ENCODE measurements at regions not wholly inside any gene's neighbourhood (a gene's known extent, or its start where the extent isn't known, plus 50 kb on each side); places are given as distances from the start of the nearest gene placed in this dataset.
A peak's percentile ranks its signal among the peaks of the same experiment; 100 is the strongest.

- DNase-seq (ENCODE audit: low spot score) (no peak), FAIRE-seq (no peak)
Measured at GRCh38 chr3:59308684-59309083, 258.9 kb upstream of the CFAP20DC start.

- no peak for DNase-seq (ENCODE audit: low spot score)
- no peak for FAIRE-seq
Measured at GRCh38 chr3:59308001-59308400, 258.2 kb upstream of the CFAP20DC start.

- FAIRE-seq (no peak), DNase-seq (ENCODE audit: low spot score) (no peak)
Measured at GRCh38 chr3:59306436-59306835, 256.6 kb upstream of the CFAP20DC start.

GRCh38 chr3:59304296-59304695 is 254.5 kb upstream of the CFAP20DC start:
- DNase-seq (ENCODE audit: low spot score) = no peak
- FAIRE-seq = no peak

- FAIRE-seq (no peak), DNase-seq (ENCODE audit: low spot score) (no peak)
Measured at GRCh38 chr3:59303452-59303851, 253.6 kb upstream of the CFAP20DC start.

GRCh38 chr3:59302442-59302841 is 252.6 kb upstream of the CFAP20DC start:
- no peak for DNase-seq (ENCODE audit: low spot score)
- no peak for FAIRE-seq

GRCh38 chr3:59300733-59301132 is 250.9 kb upstream of the CFAP20DC start:
- DNase-seq (ENCODE audit: low spot score) = no peak

GRCh38 chr3:59299561-59299960 is 249.7 kb upstream of the CFAP20DC start:
- FAIRE-seq = no peak
- DNase-seq (ENCODE audit: low spot score) = no peak

More at GRCh38 chr3:59300733-59301132, 250.9 kb upstream of the CFAP20DC start:
- FAIRE-seq = no peak

GRCh38 chr3:59290358-59290757 is 240.5 kb upstream of the CFAP20DC start:
- DNase-seq (ENCODE audit: low spot score) = peak; percentile 55
- no peak for FAIRE-seq

GRCh38 chr3:59289831-59290230 is 240.0 kb upstream of the CFAP20DC start:
- FAIRE-seq (no peak), DNase-seq (ENCODE audit: low spot score) (no peak)

- DNase-seq (ENCODE audit: low spot score) (no peak), FAIRE-seq (no peak)
Measured at GRCh38 chr3:59288951-59289350, 239.1 kb upstream of the CFAP20DC start.

- peak; percentile 76 for DNase-seq (ENCODE audit: low spot score)
- peak; percentile 24 for FAIRE-seq
Measured at GRCh38 chr3:59286791-59287531, 237.1 kb upstream of the CFAP20DC start.

GRCh38 chr3:59285560-59285959 is 235.7 kb upstream of the CFAP20DC start:
- FAIRE-seq (no peak), DNase-seq (ENCODE audit: low spot score) (no peak)

GRCh38 chr3:59284926-59285325 is 235.1 kb upstream of the CFAP20DC start:
- no peak for DNase-seq (ENCODE audit: low spot score)
- FAIRE-seq = no peak

GRCh38 chr3:59280113-59280512 is 230.3 kb upstream of the CFAP20DC start:
- no peak for FAIRE-seq
- DNase-seq (ENCODE audit: low spot score) = no peak

- DNase-seq (ENCODE audit: low spot score) = no peak
- no peak for FAIRE-seq
Measured at GRCh38 chr3:59277816-59278215, 228.0 kb upstream of the CFAP20DC start.

GRCh38 chr3:59277201-59277600 is 227.4 kb upstream of the CFAP20DC start:
- no peak for FAIRE-seq
- no peak for DNase-seq (ENCODE audit: low spot score)

GRCh38 chr3:59273976-59274375 is 224.2 kb upstream of the CFAP20DC start:
- DNase-seq (ENCODE audit: low spot score) (no peak), FAIRE-seq (no peak)

GRCh38 chr3:59271971-59272370 is 222.1 kb upstream of the CFAP20DC start:
- DNase-seq (ENCODE audit: low spot score) (no peak), FAIRE-seq (no peak)

- no peak for FAIRE-seq
- DNase-seq (ENCODE audit: low spot score) = no peak
Measured at GRCh38 chr3:59270921-59271320, 221.1 kb upstream of the CFAP20DC start.

- no peak for DNase-seq (ENCODE audit: low spot score)
- no peak for FAIRE-seq
Measured at GRCh38 chr3:59270209-59270608, 220.4 kb upstream of the CFAP20DC start.

GRCh38 chr3:59268170-59268569 is 218.3 kb upstream of the CFAP20DC start:
- FAIRE-seq (no peak), DNase-seq (ENCODE audit: low spot score) (no peak)

GRCh38 chr3:59267021-59267420 is 217.2 kb upstream of the CFAP20DC start:
- FAIRE-seq (no peak), DNase-seq (ENCODE audit: low spot score) (no peak)

- no peak for DNase-seq (ENCODE audit: low spot score)
- FAIRE-seq = no peak
Measured at GRCh38 chr3:59266551-59266950, 216.7 kb upstream of the CFAP20DC start.

All from RCC 7860 (cell line).